ENCODE measurements at regions not wholly inside any gene's neighbourhood (a gene's known extent, or its start where the extent isn't known, plus 50 kb on each side); places are given as distances from the start of the nearest gene placed in this dataset.

DNA sequence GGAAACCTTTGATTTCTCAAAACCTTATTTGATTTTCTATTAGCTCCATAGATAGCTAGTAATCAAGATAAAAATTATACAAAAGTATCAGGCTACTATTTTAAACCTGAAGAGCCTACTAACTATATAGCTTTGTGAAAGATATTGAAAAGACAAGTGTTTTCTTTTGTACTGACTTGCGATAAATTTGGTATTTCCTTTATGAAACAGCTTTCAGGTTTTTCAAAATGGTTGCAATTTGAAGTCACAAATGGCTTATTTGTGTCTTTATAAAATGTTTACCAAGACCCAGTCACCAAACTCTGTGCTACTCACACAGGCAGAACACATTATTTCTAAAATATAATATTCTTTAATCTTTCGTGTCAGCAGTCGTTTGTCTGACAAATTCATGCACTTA lies 167.5 kb upstream of the ALCAM start:
- no peak for TF ChIP-seq CTCF (conservative IDR thresholded peaks at IDR 0.05)
- no peaks in the 10 kb centered on the region for H3K36me3 Mint-ChIP-seq
- no peaks in the 10 kb centered on the region for H3K27me3 Mint-ChIP-seq
- H3K27ac Mint-ChIP-seq, result no peak overlapping the region
- DNase-seq (ENCODE audit: extremely low spot score, unreplicated experiment), result no peak
- H3K4me1 Mint-ChIP-seq (ENCODE audit: unreplicated experiment), result no peaks in the 10 kb centered on the region
- no peak overlapping the region for H3K4me3 Mint-ChIP-seq
- H3K9me3 Mint-ChIP-seq, result peaks cover 6% of the 10 kb centered on the region

- no peaks in the 10 kb centered on the region for H3K27me3 Mint-ChIP-seq
Measured at GRCh38 chr3:105210141-105210540, 156.6 kb upstream of the ALCAM start.

DNA sequence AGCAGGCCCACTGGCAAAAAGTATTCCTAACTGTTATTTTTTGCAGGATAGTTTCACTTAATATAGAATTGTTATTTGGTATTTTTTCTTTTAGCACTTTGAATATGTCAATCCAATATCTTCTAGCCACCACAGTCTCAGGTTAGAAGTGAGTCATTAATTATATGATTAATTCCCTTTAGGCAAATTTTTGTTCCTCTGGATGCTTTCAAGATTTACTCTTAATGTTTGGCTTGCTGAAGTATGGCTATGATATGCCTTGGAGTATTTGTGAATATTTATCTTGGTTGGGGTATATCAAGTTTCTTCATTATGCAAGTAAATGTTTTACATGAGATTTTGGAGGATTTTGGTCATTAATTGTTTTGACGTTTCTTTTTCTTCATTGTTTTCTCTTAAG lies 152.1 kb upstream of the ALCAM start:
- Mint-ChIP-seq H3K9me3 (no peaks in the 10 kb centered on the region), H3K27me3 (no peaks in the 10 kb centered on the region), H3K36me3 (no peaks in the 10 kb centered on the region)

More at GRCh38 chr3:105210141-105210540, 156.6 kb upstream of the ALCAM start:
- Mint-ChIP-seq H3K9me3 (no peaks in the 10 kb centered on the region), H3K4me1 (ENCODE audit: unreplicated experiment) (no peaks in the 10 kb centered on the region), H3K36me3 (no peaks in the 10 kb centered on the region), H3K27ac (no peak overlapping the region), H3K4me3 (no peak overlapping the region)
- TF ChIP-seq CTCF (conservative IDR thresholded peaks at IDR 0.05), result no peak
- DNase-seq (ENCODE audit: extremely low spot score, unreplicated experiment), result no peak

GRCh38 chr3:105222568-105223093 lies 144.1 kb upstream of the ALCAM start:
- no peak overlapping the region for H3K27ac Mint-ChIP-seq
- H3K9me3 Mint-ChIP-seq, result no peaks in the 10 kb centered on the region
- no peak overlapping the region for H3K4me3 Mint-ChIP-seq
- no peaks in the 10 kb centered on the region for H3K27me3 Mint-ChIP-seq
- TF ChIP-seq CTCF (conservative IDR thresholded peaks at IDR 0.05), result no peak
- H3K4me1 Mint-ChIP-seq (ENCODE audit: unreplicated experiment), result no peaks in the 10 kb centered on the region
- no peaks in the 10 kb centered on the region for H3K36me3 Mint-ChIP-seq
- DNase-seq (ENCODE audit: extremely low spot score, unreplicated experiment), result no peak

More for the DNA sequence above, 152.1 kb upstream of the ALCAM start:
- no peak for TF ChIP-seq CTCF (conservative IDR thresholded peaks at IDR 0.05)
- Mint-ChIP-seq H3K4me1 (ENCODE audit: unreplicated experiment) (no peaks in the 10 kb centered on the region), H3K4me3 (no peak overlapping the region), H3K27ac (no peak overlapping the region)
- no peak for DNase-seq (ENCODE audit: extremely low spot score, unreplicated experiment)

- H3K27me3 Mint-ChIP-seq, result no peaks in the 10 kb centered on the region
- TF ChIP-seq CTCF (conservative IDR thresholded peaks at IDR 0.05), result no peak
- peaks cover under 1% of the 10 kb centered on the region for H3K9me3 Mint-ChIP-seq
- no peak overlapping the region for H3K27ac Mint-ChIP-seq
- DNase-seq (ENCODE audit: extremely low spot score, unreplicated experiment), result no peak
- H3K4me1 Mint-ChIP-seq (ENCODE audit: unreplicated experiment), result no peaks in the 10 kb centered on the region
- H3K36me3 Mint-ChIP-seq, result no peaks in the 10 kb centered on the region
- H3K4me3 Mint-ChIP-seq, result no peak overlapping the region
Measured at GRCh38 chr3:105223815-105224214, 142.9 kb upstream of the ALCAM start.

DNA sequence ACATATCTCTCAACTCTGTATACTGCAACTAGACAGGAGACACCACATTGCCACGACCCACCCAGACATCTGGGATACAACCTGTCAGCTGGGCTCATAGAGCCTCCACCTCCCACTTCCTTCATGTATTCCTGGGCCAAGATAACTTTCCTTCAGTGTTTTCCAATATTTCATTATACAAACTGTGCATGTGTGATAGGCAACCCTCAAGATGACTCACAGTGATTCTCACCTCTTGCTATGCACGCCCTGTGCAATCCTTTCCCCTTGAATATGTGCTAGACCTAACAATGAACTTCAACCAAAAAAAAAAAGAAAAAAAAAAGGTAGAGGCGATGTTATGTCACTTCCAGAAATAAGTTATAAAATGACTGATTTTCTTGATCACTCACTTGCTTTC lies 138.0 kb upstream of the ALCAM start:
- Mint-ChIP-seq H3K27me3 (no peaks in the 10 kb centered on the region), H3K27ac (no peak overlapping the region), H3K4me3 (no peak overlapping the region), H3K9me3 (peaks cover 4% of the 10 kb centered on the region), H3K36me3 (no peaks in the 10 kb centered on the region), H3K4me1 (ENCODE audit: unreplicated experiment) (peaks cover 6% of the 10 kb centered on the region)
- no peak for DNase-seq (ENCODE audit: extremely low spot score, unreplicated experiment)
- no peak for TF ChIP-seq CTCF (conservative IDR thresholded peaks at IDR 0.05)

Measured in type B pancreatic cell (in vitro differentiated cells).